GM12864 (cell line): ENCODE measurements at regions not wholly inside any gene's neighbourhood (a gene's known extent, or its start where the extent isn't known, plus 50 kb on each side); places are given as distances from the start of the nearest gene placed in this dataset.

Source experiments
- DNase-seq: peaks from one replicate; pipeline ENCODE4 v3.0.0-alpha.2; 2011; ENCODE audit warnings: low read depth
- H3K4me3 ChIP-seq: 2 replicates; pipeline ENCODE4 v1.5.1; 2011; ENCODE audit warnings: mild to moderate bottlenecking, low read depth, low read length, control low read depth
- TF ChIP-seq, protein P1 (sequence below): IDR thresholded peaks from 2 replicates; pipeline ENCODE4 v1.5.1; 2011; ENCODE audit warnings: low read depth, mild to moderate bottlenecking, moderate library complexity, low read length, control low read depth, inconsistent platforms; ENCODE audit errors: missing control alignments

DNA sequence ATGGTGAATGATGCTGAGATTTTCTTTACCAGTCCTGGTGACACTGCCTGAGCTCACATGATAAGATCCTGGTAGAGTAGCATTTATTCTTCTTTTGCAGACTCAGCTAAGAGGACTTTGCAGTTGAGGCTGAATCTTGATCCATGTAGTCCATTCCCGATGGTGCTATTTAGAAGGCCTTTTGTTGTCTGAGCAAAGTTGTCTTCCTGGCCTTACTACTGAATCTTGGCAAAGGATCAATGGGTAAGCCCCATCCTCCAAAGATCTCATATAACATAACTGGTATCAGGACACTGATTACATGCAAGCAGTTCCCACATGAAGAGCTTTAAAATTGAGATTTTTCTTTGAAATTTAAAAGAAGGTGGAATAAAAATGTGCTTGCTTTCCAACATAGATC lies 291.6 kb downstream of the SOX4 start:
- no peak overlapping the region for H3K4me3 ChIP-seq
- TF ChIP-seq, protein P1, sequence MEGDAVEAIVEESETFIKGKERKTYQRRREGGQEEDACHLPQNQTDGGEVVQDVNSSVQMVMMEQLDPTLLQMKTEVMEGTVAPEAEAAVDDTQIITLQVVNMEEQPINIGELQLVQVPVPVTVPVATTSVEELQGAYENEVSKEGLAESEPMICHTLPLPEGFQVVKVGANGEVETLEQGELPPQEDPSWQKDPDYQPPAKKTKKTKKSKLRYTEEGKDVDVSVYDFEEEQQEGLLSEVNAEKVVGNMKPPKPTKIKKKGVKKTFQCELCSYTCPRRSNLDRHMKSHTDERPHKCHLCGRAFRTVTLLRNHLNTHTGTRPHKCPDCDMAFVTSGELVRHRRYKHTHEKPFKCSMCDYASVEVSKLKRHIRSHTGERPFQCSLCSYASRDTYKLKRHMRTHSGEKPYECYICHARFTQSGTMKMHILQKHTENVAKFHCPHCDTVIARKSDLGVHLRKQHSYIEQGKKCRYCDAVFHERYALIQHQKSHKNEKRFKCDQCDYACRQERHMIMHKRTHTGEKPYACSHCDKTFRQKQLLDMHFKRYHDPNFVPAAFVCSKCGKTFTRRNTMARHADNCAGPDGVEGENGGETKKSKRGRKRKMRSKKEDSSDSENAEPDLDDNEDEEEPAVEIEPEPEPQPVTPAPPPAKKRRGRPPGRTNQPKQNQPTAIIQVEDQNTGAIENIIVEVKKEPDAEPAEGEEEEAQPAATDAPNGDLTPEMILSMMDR = no peak

GRCh38 chr6:21885532-21886114 lies 292.1 kb downstream of the SOX4 start:
- H3K4me3 ChIP-seq = no peak overlapping the region
- no peak for DNase-seq

More for the DNA sequence above, 291.6 kb downstream of the SOX4 start:
- DNase-seq = no peak

GRCh38 chr6:21886542-21887151 lies 293.1 kb downstream of the SOX4 start:
- no peak for DNase-seq
- no peak overlapping the region for H3K4me3 ChIP-seq
- TF ChIP-seq, protein P1 = no peak

More at GRCh38 chr6:21885532-21886114, 292.1 kb downstream of the SOX4 start:
- TF ChIP-seq, protein P1 = no peak

DNA sequence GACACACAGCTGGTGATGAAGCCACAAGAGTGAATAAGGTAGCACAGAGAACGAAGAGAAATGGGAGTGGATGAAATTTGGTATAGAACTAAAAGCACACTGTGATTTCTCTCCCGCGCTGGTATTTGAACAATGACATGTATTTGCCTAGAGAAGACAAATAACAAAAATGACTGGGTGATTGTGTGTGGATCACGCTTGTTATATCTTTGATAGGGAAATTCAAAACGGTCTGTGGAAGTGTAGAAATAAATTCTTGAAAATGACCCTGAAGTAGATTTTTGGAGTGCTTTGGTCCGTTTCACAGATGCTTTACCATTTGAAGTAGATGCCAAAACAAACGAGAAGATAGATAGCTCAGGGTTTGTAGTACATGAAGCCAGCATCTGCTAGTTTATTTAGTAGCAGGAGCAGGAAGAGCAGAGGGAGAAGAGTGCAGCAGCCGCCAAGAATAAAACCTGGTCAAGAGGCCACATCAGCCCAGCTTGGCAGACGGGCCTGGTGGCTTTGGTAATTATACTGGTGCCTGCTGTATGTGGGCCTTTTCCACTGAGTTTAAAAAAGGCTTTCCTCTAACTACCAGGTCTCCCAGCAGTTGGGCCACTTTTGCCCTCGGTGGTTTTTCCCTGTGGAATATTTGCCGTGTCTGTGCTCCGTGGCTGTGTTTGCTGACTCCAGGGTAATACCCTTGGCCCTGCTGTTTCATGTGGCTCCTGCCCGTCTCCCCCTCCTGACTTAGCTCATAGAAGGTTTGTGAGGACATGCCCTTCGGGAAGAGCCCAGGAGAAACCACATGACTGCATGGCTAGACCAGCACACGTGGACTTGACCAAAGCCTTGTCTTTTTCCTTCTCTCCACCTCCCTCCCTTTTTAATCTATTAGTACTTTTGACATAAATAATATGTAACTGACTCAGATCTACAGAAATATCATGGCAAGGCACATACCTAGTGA lies 294.0 kb downstream of the SOX4 start:
- H3K4me3 ChIP-seq = no peak overlapping the region
- DNase-seq = no peak
- TF ChIP-seq, protein P1 = no peak

DNA sequence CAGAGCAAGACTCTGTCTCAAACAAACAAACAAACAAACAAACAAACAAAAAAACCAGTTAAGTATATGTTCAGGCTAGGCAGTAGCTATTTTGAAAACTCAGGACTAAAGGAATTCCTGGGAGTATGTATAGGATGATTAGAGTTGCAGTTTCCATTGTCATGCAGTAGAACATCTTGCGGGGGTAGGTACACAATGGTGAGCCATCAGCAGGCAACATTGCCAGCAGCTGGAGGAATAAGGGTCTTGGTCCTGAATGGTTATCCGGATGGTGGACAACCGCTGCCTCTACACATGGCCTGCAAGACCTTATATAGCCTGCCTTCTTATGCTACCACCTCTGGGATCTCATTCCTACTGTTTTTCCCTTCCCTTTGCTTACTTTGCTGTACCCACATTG lies 297.5 kb downstream of the SOX4 start:
- TF ChIP-seq, protein P1 = no peak
- no peak overlapping the region for H3K4me3 ChIP-seq
- no peak for DNase-seq

- TF ChIP-seq, protein P1 = no peak
- no peak overlapping the region for H3K4me3 ChIP-seq
- DNase-seq = no peak
Observed at GRCh38 chr6:21893793-21894192, 300.2 kb downstream of the SOX4 start.
